GM12874 (cell line): ENCODE measurements at regions not wholly inside any gene's neighbourhood (a gene's known extent, or its start where the extent isn't known, plus 50 kb on each side); places are given as distances from the start of the nearest gene placed in this dataset.

Experiments
- CTCF ChIP-seq: IDR thresholded peaks from 2 replicates; pipeline ENCODE4 v1.5.1; 2011; ENCODE audit warnings: low read depth, mild to moderate bottlenecking, control low read depth, low read length, moderate library complexity; ENCODE audit not compliant: insufficient read depth

GRCh38 chr13:99829593-99830239 lies 141.9 kb downstream of the ZIC5 start:
- TF ChIP-seq CTCF = no peak

- no peak for TF ChIP-seq CTCF
Measured at GRCh38 chr13:99829161-99829560, 142.4 kb downstream of the ZIC5 start.

- no peak for TF ChIP-seq CTCF
Measured at GRCh38 chr13:99828735-99829134, 142.8 kb downstream of the ZIC5 start.

- TF ChIP-seq CTCF = no peak
Measured at GRCh38 chr13:99828123-99828522, 143.4 kb downstream of the ZIC5 start.

- no peak for TF ChIP-seq CTCF
Measured at GRCh38 chr13:99827011-99827772, 144.4 kb downstream of the ZIC5 start.

GRCh38 chr13:99823961-99824360 lies 147.6 kb downstream of the ZIC5 start:
- TF ChIP-seq CTCF = no peak

- no peak for TF ChIP-seq CTCF
Measured at GRCh38 chr13:99822820-99823219, 148.7 kb downstream of the ZIC5 start.
